HFFc6 (cell line): ENCODE measurements at regions not wholly inside any gene's neighbourhood (a gene's known extent, or its start where the extent isn't known, plus 50 kb on each side); places are given as distances from the start of the nearest gene placed in this dataset.

ENCODE experiments used
- DNase-seq: peaks from one replicate; pipeline ENCODE4 v3.0.0-alpha.2; 2018
- H3K27ac Mint-ChIP-seq: 2 replicates; pipeline ENCODE4 v1.8.0; 2020; ENCODE audit warnings: mild to moderate bottlenecking, mixed read lengths
- H3K27me3 Mint-ChIP-seq: 2 replicates; pipeline ENCODE4 v1.8.0; 2021; ENCODE audit warnings: mild to moderate bottlenecking, moderate library complexity, mixed read lengths; ENCODE audit not compliant: insufficient read depth
- H3K36me3 Mint-ChIP-seq: 2 replicates; pipeline ENCODE4 v1.8.0; 2021; ENCODE audit warnings: low read depth, mixed read lengths
- H3K4me1 Mint-ChIP-seq: 2 replicates; pipeline ENCODE4 v1.8.0; 2020; ENCODE audit warnings: low read depth, mixed read lengths
- H3K4me3 Mint-ChIP-seq: 2 replicates; pipeline ENCODE4 v1.8.0; 2020; ENCODE audit warnings: mild to moderate bottlenecking, moderate library complexity, mixed read lengths
- H3K9me3 Mint-ChIP-seq: 2 replicates; pipeline ENCODE4 v1.8.0; 2020; ENCODE audit warnings: mild to moderate bottlenecking, mixed read lengths
- CTCF ChIP-seq: fragments of 200-600 bp; sonication (generic); IDR thresholded peaks from 2 replicates; pipeline ENCODE4 v1.5.0; 2021; ENCODE audit warnings: antibody characterized with exemption, mild to moderate bottlenecking

GRCh38 chr5:20245432-20245974 lies 257.5 kb upstream of the CDH18 start:
- Mint-ChIP-seq H3K4me1 (no peaks in the 10 kb centered on the region), H3K27me3 (no peaks in the 10 kb centered on the region), H3K4me3 (no peak overlapping the region), H3K9me3 (no peaks in the 10 kb centered on the region), H3K27ac (no peak overlapping the region), H3K36me3 (no peaks in the 10 kb centered on the region)
- no peak for DNase-seq
- TF ChIP-seq CTCF = no peak

- Mint-ChIP-seq H3K36me3 (no peaks in the 10 kb centered on the region), H3K27ac (no peak overlapping the region), H3K4me1 (no peaks in the 10 kb centered on the region), H3K4me3 (no peak overlapping the region), H3K27me3 (no peaks in the 10 kb centered on the region), H3K9me3 (no peaks in the 10 kb centered on the region)
- no peak for DNase-seq
- TF ChIP-seq CTCF = no peak
These were observed 253.4 kb upstream of the CDH18 start for GRCh38 chr5:20241351-20241750.

GRCh38 chr5:20231040-20231439 lies 243.0 kb upstream of the CDH18 start:
- peak; percentile 67 for TF ChIP-seq CTCF
- H3K4me1 Mint-ChIP-seq = no peaks in the 10 kb centered on the region
- no peaks in the 10 kb centered on the region for H3K27me3 Mint-ChIP-seq
- no peaks in the 10 kb centered on the region; the same call in 1 of the 2 replicates for H3K9me3 Mint-ChIP-seq
- H3K4me3 Mint-ChIP-seq = no peak overlapping the region
- H3K36me3 Mint-ChIP-seq = no peaks in the 10 kb centered on the region
- no peak for DNase-seq
- H3K27ac Mint-ChIP-seq = no peak overlapping the region

GRCh38 chr5:20230010-20230409 lies 242.0 kb upstream of the CDH18 start:
- no peak for TF ChIP-seq CTCF
- Mint-ChIP-seq H3K4me1 (no peaks in the 10 kb centered on the region), H3K36me3 (no peaks in the 10 kb centered on the region), H3K27ac (no peak overlapping the region), H3K9me3 (no peaks in the 10 kb centered on the region), H3K27me3 (no peaks in the 10 kb centered on the region), H3K4me3 (no peak overlapping the region)
- no peak for DNase-seq

- DNase-seq = no peak
- Mint-ChIP-seq H3K27me3 (no peaks in the 10 kb centered on the region), H3K36me3 (no peaks in the 10 kb centered on the region), H3K4me3 (no peak overlapping the region), H3K4me1 (no peaks in the 10 kb centered on the region), H3K9me3 (no peaks in the 10 kb centered on the region), H3K27ac (no peak overlapping the region)
- no peak for TF ChIP-seq CTCF
These were observed 241.5 kb upstream of the CDH18 start for GRCh38 chr5:20229303-20230005.
